ENCODE measurements at regions not wholly inside any gene's neighbourhood (a gene's known extent, or its start where the extent isn't known, plus 50 kb on each side); places are given as distances from the start of the nearest gene placed in this dataset.

GRCh38 chr20:21902391-21902790 lies 196.9 kb downstream of the PAX1 start:
- no peaks in the 10 kb centered on the region for H3K4me1 ChIP-seq (ENCODE audit: control insufficient read depth in 1 of 2, insufficient read depth in 2 of 2, low read length in 2 of 2)
- H3K9me3 ChIP-seq (ENCODE audit: control insufficient read depth in 1 of 2, low read length in 2 of 2): no peaks in the 10 kb centered on the region
- H3K27me3 ChIP-seq (ENCODE audit: low read depth, low read length): no peaks in the 10 kb centered on the region
- H3K4me3 ChIP-seq (ENCODE audit: low read depth in 1 of 2, low read length in 2 of 2): no peak overlapping the region
- H3K27ac ChIP-seq (ENCODE audit: low read length): no peak overlapping the region
- no peaks in the 10 kb centered on the region for H3K36me3 ChIP-seq (ENCODE audit: control insufficient read depth in 1 of 2, insufficient read depth in 2 of 2, low read length in 2 of 2)

DNA sequence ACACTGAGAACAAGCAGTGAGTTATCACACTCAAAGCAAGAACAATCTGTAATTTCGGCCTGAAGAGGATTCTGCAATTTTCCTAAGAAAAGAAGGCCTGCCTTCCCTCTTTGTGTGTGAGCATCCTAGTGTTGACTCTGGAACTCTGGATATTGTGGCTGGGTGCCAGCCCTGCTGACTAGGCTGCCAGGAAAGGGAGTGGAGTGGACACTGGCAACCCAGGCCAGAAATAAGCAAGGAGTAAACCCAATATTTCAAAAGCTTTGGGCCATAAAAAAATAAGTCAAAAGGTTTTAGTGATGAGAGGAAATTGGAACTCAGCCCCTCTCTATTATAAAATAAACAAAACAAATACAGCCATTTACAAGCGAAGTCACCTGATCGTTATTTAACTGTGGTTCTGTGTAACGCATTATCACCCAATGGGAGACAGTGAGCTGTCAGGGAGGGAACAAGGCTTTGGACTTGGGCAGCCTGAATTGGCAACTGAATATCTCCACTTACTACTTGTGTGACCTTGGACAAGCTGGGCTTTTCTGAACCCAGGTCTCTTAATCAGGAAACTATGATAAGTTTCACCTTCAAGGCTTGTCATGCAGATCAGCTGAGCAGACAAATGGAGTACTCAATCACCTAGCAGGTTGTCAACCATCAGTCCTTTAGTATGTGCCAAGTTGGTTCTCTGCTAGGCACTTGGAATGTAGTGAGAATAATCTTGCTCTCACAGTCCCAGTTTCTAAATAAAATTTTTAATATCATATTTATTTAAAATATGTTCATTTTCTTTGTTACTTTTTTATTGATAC lies 196.2 kb downstream of the PAX1 start:
- Histone ChIP-seq H3K9me3 (ENCODE audit: control insufficient read depth in 1 of 2, low read length in 2 of 2) (no peaks in the 10 kb centered on the region), H3K4me1 (ENCODE audit: control insufficient read depth in 1 of 2, insufficient read depth in 2 of 2, low read length in 2 of 2) (no peaks in the 10 kb centered on the region), H3K4me3 (ENCODE audit: low read depth in 1 of 2, low read length in 2 of 2) (no peak overlapping the region), H3K27me3 (ENCODE audit: low read depth, low read length) (no peaks in the 10 kb centered on the region), H3K36me3 (ENCODE audit: control insufficient read depth in 1 of 2, insufficient read depth in 2 of 2, low read length in 2 of 2) (no peaks in the 10 kb centered on the region), H3K27ac (ENCODE audit: low read length) (no peak overlapping the region)

GRCh38 chr20:21900431-21900830 lies 195.0 kb downstream of the PAX1 start:
- H3K9me3 ChIP-seq (ENCODE audit: control insufficient read depth in 1 of 2, low read length in 2 of 2): no peaks in the 10 kb centered on the region
- no peak overlapping the region for H3K27ac ChIP-seq (ENCODE audit: low read length)
- H3K27me3 ChIP-seq (ENCODE audit: low read depth, low read length): no peaks in the 10 kb centered on the region
- no peaks in the 10 kb centered on the region for H3K36me3 ChIP-seq (ENCODE audit: control insufficient read depth in 1 of 2, insufficient read depth in 2 of 2, low read length in 2 of 2)
- no peak overlapping the region for H3K4me3 ChIP-seq (ENCODE audit: low read depth in 1 of 2, low read length in 2 of 2)
- H3K4me1 ChIP-seq (ENCODE audit: control insufficient read depth in 1 of 2, insufficient read depth in 2 of 2, low read length in 2 of 2): no peaks in the 10 kb centered on the region

DNA sequence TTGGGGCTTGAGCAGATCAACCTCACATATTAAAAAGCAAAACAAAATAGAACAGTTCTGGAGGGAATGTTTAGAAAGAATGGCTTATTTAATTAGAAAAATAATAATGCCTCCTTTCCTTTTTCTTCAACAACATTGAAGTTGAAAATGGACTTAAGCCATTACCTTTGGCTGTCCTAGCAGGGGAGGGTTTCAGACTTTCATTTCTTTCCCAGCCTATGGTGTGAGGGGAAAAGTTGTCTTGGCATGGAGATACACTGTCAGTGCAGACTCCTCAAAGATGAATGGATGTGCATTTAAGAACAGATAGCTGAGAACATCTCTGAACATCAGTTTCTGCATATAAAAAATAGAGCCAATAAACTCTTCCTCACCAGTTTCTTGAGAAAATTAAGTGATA lies 169.5 kb downstream of the PAX1 start:
- Histone ChIP-seq H3K27me3 (ENCODE audit: low read depth, low read length) (no peaks in the 10 kb centered on the region), H3K4me3 (ENCODE audit: low read depth in 1 of 2, low read length in 2 of 2) (no peak overlapping the region), H3K4me1 (ENCODE audit: control insufficient read depth in 1 of 2, insufficient read depth in 2 of 2, low read length in 2 of 2) (no peaks in the 10 kb centered on the region), H3K36me3 (ENCODE audit: control insufficient read depth in 1 of 2, insufficient read depth in 2 of 2, low read length in 2 of 2) (no peaks in the 10 kb centered on the region), H3K27ac (ENCODE audit: low read length) (no peak overlapping the region), H3K9me3 (ENCODE audit: control insufficient read depth in 1 of 2, low read length in 2 of 2) (no peaks in the 10 kb centered on the region)

DNA sequence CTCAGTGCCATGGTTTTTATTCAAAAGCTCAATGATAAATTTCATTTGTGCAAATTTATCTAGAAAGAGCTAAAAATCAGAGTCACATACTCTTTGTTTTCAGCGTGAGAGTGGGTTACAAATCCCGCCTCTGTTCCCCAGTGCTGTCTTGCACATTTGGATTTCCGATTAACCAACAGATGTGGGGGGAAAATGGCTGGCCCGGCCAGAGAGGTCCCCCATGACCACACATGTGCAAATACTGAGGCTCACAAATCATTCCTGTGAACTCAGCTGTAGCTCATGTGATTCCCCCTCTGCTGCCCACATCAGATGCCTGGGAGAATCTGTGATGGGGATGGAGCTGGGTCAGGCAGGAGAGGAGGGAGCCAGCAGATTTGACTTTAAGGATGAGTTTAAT lies 168.7 kb downstream of the PAX1 start:
- H3K4me3 ChIP-seq (ENCODE audit: low read depth in 1 of 2, low read length in 2 of 2): no peak overlapping the region
- H3K27ac ChIP-seq (ENCODE audit: low read length): no peak overlapping the region
- H3K27me3 ChIP-seq (ENCODE audit: low read depth, low read length): no peaks in the 10 kb centered on the region
- no peaks in the 10 kb centered on the region for H3K4me1 ChIP-seq (ENCODE audit: control insufficient read depth in 1 of 2, insufficient read depth in 2 of 2, low read length in 2 of 2)
- no peaks in the 10 kb centered on the region for H3K36me3 ChIP-seq (ENCODE audit: control insufficient read depth in 1 of 2, insufficient read depth in 2 of 2, low read length in 2 of 2)
- no peaks in the 10 kb centered on the region for H3K9me3 ChIP-seq (ENCODE audit: control insufficient read depth in 1 of 2, low read length in 2 of 2)

DNA sequence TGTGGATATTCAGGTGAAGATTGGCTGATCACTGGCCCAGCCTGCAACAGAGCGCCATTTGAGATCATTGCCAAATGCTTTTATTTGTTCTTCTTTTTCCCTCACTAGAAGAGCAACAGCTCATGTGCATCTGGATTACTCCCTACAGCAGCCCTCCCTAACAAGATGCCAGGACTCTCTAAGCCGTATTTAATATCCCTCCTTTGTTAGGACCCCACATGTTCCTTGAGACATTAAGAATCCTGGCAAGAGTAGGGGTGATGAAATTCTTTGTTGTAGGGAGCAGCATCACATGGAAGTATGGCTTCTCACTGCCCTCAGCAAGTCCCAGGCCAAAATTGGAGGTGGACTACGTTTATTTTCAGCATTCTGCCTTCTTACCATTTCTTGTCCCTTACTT lies 167.8 kb downstream of the PAX1 start:
- Histone ChIP-seq H3K27ac (ENCODE audit: low read length) (no peak overlapping the region), H3K4me1 (ENCODE audit: control insufficient read depth in 1 of 2, insufficient read depth in 2 of 2, low read length in 2 of 2) (no peaks in the 10 kb centered on the region), H3K36me3 (ENCODE audit: control insufficient read depth in 1 of 2, insufficient read depth in 2 of 2, low read length in 2 of 2) (no peaks in the 10 kb centered on the region), H3K9me3 (ENCODE audit: control insufficient read depth in 1 of 2, low read length in 2 of 2) (no peaks in the 10 kb centered on the region), H3K27me3 (ENCODE audit: low read depth, low read length) (no peaks in the 10 kb centered on the region), H3K4me3 (ENCODE audit: low read depth in 1 of 2, low read length in 2 of 2) (no peak overlapping the region)

DNA sequence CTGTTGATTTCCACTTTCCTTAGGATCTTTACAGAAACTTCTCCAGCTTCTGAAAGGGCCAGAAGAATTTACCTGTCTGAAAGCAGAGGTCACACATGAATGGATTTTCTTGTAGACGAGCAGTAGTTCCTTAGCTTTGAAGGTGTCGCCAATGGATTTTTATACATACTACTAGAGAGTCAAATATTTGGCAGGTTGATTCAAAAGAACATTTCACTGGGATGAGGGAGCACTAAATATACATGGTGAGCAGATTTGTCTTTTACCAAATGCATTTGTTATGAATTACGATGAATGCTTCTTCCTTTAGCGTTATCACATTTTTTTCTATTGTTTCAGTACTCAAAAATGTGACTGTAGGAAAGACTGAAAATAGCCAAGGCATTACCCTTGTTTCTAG lies 162.3 kb downstream of the PAX1 start:
- no peak overlapping the region for H3K4me3 ChIP-seq (ENCODE audit: low read depth in 1 of 2, low read length in 2 of 2)
- no peaks in the 10 kb centered on the region for H3K27me3 ChIP-seq (ENCODE audit: low read depth, low read length)
- no peaks in the 10 kb centered on the region for H3K9me3 ChIP-seq (ENCODE audit: control insufficient read depth in 1 of 2, low read length in 2 of 2)
- H3K27ac ChIP-seq (ENCODE audit: low read length): no peak overlapping the region
- H3K36me3 ChIP-seq (ENCODE audit: control insufficient read depth in 1 of 2, insufficient read depth in 2 of 2, low read length in 2 of 2): no peaks in the 10 kb centered on the region
- H3K4me1 ChIP-seq (ENCODE audit: control insufficient read depth in 1 of 2, insufficient read depth in 2 of 2, low read length in 2 of 2): no peaks in the 10 kb centered on the region

DNA sequence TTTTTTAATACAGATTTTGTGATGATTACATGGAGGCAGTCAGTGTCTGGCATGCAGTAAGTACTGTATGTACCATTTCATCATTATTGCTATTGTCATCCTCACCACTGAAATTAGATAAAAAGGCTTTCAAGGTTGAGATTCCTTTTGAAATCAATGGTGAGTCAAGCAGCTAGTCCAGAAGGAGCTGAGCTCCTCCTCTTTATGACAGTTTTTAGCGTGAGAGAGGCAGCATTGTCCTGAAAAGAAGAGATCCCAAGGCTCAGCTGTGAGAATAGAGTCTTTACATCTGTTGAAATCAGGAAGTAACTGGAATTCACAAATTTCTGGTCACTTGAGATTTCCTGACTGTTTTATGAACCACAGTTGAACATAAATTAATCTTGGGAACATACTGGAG lies 161.9 kb downstream of the PAX1 start:
- no peaks in the 10 kb centered on the region for H3K36me3 ChIP-seq (ENCODE audit: control insufficient read depth in 1 of 2, insufficient read depth in 2 of 2, low read length in 2 of 2)
- no peaks in the 10 kb centered on the region for H3K9me3 ChIP-seq (ENCODE audit: control insufficient read depth in 1 of 2, low read length in 2 of 2)
- no peaks in the 10 kb centered on the region for H3K27me3 ChIP-seq (ENCODE audit: low read depth, low read length)
- no peak overlapping the region for H3K4me3 ChIP-seq (ENCODE audit: low read depth in 1 of 2, low read length in 2 of 2)
- no peak overlapping the region for H3K27ac ChIP-seq (ENCODE audit: low read length)
- no peaks in the 10 kb centered on the region for H3K4me1 ChIP-seq (ENCODE audit: control insufficient read depth in 1 of 2, insufficient read depth in 2 of 2, low read length in 2 of 2)

GRCh38 chr20:21862956-21863355 lies 157.5 kb downstream of the PAX1 start:
- H3K4me3 ChIP-seq (ENCODE audit: low read depth in 1 of 2, low read length in 2 of 2): no peak overlapping the region
- H3K27me3 ChIP-seq (ENCODE audit: low read depth, low read length): no peaks in the 10 kb centered on the region
- no peaks in the 10 kb centered on the region for H3K9me3 ChIP-seq (ENCODE audit: control insufficient read depth in 1 of 2, low read length in 2 of 2)
- no peaks in the 10 kb centered on the region for H3K4me1 ChIP-seq (ENCODE audit: control insufficient read depth in 1 of 2, insufficient read depth in 2 of 2, low read length in 2 of 2)
- H3K36me3 ChIP-seq (ENCODE audit: control insufficient read depth in 1 of 2, insufficient read depth in 2 of 2, low read length in 2 of 2): no peaks in the 10 kb centered on the region
- H3K27ac ChIP-seq (ENCODE audit: low read length): no peak overlapping the region

DNA sequence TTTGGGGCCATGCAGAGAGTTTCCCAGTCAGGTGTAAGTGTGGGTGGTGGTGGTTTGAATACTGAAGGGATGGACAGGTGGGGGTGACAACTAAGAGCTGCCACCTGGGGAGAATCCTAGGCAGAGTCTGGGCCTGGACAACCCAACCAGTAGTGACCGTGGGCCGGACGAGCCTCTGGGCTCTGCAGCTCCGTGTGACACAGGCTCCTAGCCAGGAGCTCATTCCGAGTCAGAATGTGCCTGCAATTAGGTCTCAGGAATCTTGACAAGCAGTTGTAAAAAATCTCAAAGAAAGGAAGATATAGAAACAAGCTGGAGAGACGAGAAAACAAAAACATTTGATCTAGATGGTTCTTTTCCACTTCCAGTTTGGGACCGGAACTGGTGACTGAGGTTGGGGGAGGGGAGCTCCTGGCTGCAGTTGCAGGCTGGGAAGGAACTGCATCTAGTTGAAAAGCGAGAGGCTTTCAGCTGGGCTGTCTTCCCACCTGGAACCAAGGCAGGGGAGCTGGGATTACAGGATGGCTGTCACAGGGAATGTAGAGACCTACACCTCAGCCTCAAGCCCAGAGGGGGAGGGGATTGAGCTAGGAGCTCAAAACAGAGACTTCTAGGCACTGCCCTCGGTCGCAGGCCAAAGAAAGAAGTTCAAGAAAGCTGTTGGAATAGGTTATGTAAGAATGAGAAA lies 156.9 kb downstream of the PAX1 start:
- Histone ChIP-seq H3K36me3 (ENCODE audit: control insufficient read depth in 1 of 2, insufficient read depth in 2 of 2, low read length in 2 of 2) (no peaks in the 10 kb centered on the region), H3K4me1 (ENCODE audit: control insufficient read depth in 1 of 2, insufficient read depth in 2 of 2, low read length in 2 of 2) (no peaks in the 10 kb centered on the region), H3K4me3 (ENCODE audit: low read depth in 1 of 2, low read length in 2 of 2) (no peak overlapping the region), H3K27ac (ENCODE audit: low read length) (no peak overlapping the region), H3K27me3 (ENCODE audit: low read depth, low read length) (no peaks in the 10 kb centered on the region), H3K9me3 (ENCODE audit: control insufficient read depth in 1 of 2, low read length in 2 of 2) (no peaks in the 10 kb centered on the region)

DNA sequence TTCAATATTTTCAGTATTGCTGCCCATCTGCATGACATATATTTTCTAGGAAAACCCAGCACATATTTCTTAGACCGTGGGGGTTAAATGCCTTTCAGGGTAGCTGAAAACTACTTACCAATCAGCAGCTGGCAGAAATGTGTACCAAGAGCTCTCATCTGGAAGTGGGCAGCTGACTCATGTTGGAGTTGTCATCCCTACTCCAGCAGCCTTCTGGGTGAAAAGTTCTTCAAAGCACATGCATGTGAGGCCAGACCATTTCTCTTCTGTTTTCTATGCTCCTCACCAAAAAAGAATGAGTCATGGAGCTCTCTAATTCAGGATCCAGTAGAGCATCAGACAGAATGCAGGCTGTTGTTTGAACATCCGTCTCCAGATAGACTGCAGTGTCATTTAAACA lies 135.5 kb downstream of the PAX1 start:
- no peaks in the 10 kb centered on the region for H3K4me1 ChIP-seq (ENCODE audit: control insufficient read depth in 1 of 2, insufficient read depth in 2 of 2, low read length in 2 of 2)
- H3K27ac ChIP-seq (ENCODE audit: low read length): no peak overlapping the region
- no peaks in the 10 kb centered on the region for H3K36me3 ChIP-seq (ENCODE audit: control insufficient read depth in 1 of 2, insufficient read depth in 2 of 2, low read length in 2 of 2)
- no peaks in the 10 kb centered on the region for H3K27me3 ChIP-seq (ENCODE audit: low read depth, low read length)
- H3K4me3 ChIP-seq (ENCODE audit: low read depth in 1 of 2, low read length in 2 of 2): no peak overlapping the region
- no peaks in the 10 kb centered on the region for H3K9me3 ChIP-seq (ENCODE audit: control insufficient read depth in 1 of 2, low read length in 2 of 2)

DNA sequence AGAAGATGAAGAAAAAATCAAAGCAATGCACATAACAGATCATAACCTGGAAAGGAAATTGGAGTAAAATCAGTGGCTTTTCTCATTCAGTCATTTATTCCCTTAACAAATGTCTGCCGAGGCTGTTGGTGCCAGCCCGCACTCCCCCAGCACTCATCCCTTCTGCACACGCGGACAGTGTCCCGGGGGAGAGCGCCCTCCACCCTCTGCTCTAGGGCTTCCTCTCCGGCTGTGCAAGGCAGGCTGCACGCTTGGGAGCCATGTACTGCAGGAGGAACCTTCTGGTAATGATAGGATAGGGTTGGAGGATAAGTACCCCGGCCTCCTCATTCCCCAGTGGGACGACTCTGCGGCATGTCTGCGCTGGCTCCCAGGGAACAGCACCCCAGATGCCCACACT lies 134.5 kb downstream of the PAX1 start:
- H3K27ac ChIP-seq (ENCODE audit: low read length): no peak overlapping the region
- H3K4me3 ChIP-seq (ENCODE audit: low read depth in 1 of 2, low read length in 2 of 2): no peak overlapping the region
- no peaks in the 10 kb centered on the region for H3K27me3 ChIP-seq (ENCODE audit: low read depth, low read length)
- H3K36me3 ChIP-seq (ENCODE audit: control insufficient read depth in 1 of 2, insufficient read depth in 2 of 2, low read length in 2 of 2): no peaks in the 10 kb centered on the region
- H3K4me1 ChIP-seq (ENCODE audit: control insufficient read depth in 1 of 2, insufficient read depth in 2 of 2, low read length in 2 of 2): no peaks in the 10 kb centered on the region
- H3K9me3 ChIP-seq (ENCODE audit: control insufficient read depth in 1 of 2, low read length in 2 of 2): no peaks in the 10 kb centered on the region
